Prostate gland (tissue), 2 donors: ENCODE measurements at regions not wholly inside any gene's neighbourhood (a gene's known extent, or its start where the extent isn't known, plus 50 kb on each side); places are given as distances from the start of the nearest gene placed in this dataset.

Experiments
- DNase-seq: peaks from one replicate; pipeline ENCODE4 v3.0.0-alpha.2; 2019; ENCODE audit warnings: low spot score
- H3K27ac ChIP-seq, 2 donors: fragments of 200-600 bp; sonication (generic); 2 replicates each; pipeline ENCODE4 v1.5.1; 2017 to 2019
- H3K27me3 ChIP-seq: fragments of 200-600 bp; sonication (generic); replicated peaks from 2 replicates; pipeline ENCODE4 v1.5.1; 2019; ENCODE audit not compliant: insufficient read depth
- H3K36me3 ChIP-seq, 2 donors: fragments of 200-600 bp; sonication (generic); 1 replicate in 1 of 2; 2 replicates in 1 of 2; pipeline versions ENCODE4 v1.5.1 to v1.8.1; 2017 to 2019
- H3K4me1 ChIP-seq: fragments of 200-600 bp; sonication (generic); replicated peaks from 2 replicates; pipeline ENCODE4 v1.5.1; 2019
- H3K4me3 ChIP-seq, 2 donors: fragments of 200-600 bp; sonication (generic); 2 replicates each; pipeline ENCODE4 v1.5.1; 2017 to 2019
- H3K9me3 ChIP-seq: fragments of 200-600 bp; sonication (generic); 2 replicates; pipeline ENCODE4 v1.5.1; 2017
- POLR2A ChIP-seq: fragments of 450-650 bp; IDR thresholded peaks from one replicate; pipeline ENCODE4 v1.6.1; 2016; ENCODE audit warnings: antibody characterized with exemption, mild to moderate bottlenecking
- POLR2AphosphoS5 ChIP-seq: sonication (generic); formaldehyde crosslinking; IDR thresholded peaks from one replicate; pipeline ENCODE4 v1.6.1; 2017; ENCODE audit warnings: antibody characterized with exemption
- WGBS: methylation state at CpG from one replicate; pipeline ENCODE4 v1.1.5; 2018; 5-methylcytosine and 5-hydroxymethylcytosine counted together
- intact Hi-C: fragments of 100-400 bp; cut with DNase I; formaldehyde crosslinking; loops from one replicate; pipeline ENCODE4 v1.14.2; 2022
- TF ChIP-seq, protein P1 (sequence below), 4 experiments: fragments of 200-600 bp in 2 of 4; fragments of 450-650 bp in 2 of 4; sonication (generic) in 2 of 4; IDR thresholded peaks; 1 replicate in 3 of 4; 2 replicates in 1 of 4; pipeline ENCODE4 v1.5.1; 2016 to 2019; ENCODE audit warnings: antibody characterized with exemption in 4 of 4, mild to moderate bottlenecking in 2 of 4, moderate library complexity in 2 of 4

DNA sequence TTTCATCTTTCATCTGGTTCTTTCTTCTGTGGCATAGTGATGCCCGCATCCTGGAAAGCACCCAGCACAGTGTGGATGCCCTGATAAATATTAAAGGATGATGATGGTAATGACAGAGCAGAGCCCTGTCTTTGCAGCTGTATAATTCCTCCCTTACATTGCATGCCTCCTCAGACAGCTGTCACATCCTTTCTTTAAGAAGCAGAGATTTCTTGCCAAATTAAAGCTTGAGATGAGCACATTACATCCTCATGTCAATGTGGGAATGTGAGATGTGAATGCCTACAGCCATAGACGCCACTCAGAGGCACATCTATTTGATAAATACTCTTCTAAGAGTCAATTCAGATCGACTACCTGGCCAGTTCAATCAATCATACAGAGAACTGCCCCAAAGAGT, 642.0 kb downstream of the ZNF385D start:
- DNase-seq, result no peak
- H3K36me3 ChIP-seq, result no peaks in the 10 kb centered on the region
- H3K9me3 ChIP-seq, result no peaks in the 10 kb centered on the region
- no peaks in the 10 kb centered on the region for H3K4me1 ChIP-seq
- H3K27ac ChIP-seq, result no peak overlapping the region
- WGBS, result 87% methylated on average over 3 of the region's 3 CpGs
- H3K4me3 ChIP-seq, result no peak overlapping the region
- no peaks in the 10 kb centered on the region for H3K27me3 ChIP-seq
- TF ChIP-seq POLR2A (no peak), POLR2AphosphoS5 (no peak)
- TF ChIP-seq, protein P1, sequence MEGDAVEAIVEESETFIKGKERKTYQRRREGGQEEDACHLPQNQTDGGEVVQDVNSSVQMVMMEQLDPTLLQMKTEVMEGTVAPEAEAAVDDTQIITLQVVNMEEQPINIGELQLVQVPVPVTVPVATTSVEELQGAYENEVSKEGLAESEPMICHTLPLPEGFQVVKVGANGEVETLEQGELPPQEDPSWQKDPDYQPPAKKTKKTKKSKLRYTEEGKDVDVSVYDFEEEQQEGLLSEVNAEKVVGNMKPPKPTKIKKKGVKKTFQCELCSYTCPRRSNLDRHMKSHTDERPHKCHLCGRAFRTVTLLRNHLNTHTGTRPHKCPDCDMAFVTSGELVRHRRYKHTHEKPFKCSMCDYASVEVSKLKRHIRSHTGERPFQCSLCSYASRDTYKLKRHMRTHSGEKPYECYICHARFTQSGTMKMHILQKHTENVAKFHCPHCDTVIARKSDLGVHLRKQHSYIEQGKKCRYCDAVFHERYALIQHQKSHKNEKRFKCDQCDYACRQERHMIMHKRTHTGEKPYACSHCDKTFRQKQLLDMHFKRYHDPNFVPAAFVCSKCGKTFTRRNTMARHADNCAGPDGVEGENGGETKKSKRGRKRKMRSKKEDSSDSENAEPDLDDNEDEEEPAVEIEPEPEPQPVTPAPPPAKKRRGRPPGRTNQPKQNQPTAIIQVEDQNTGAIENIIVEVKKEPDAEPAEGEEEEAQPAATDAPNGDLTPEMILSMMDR (IDR thresholded peaks at IDR 0.05), result no peak
- intact Hi-C loops, result no loop called here

DNA sequence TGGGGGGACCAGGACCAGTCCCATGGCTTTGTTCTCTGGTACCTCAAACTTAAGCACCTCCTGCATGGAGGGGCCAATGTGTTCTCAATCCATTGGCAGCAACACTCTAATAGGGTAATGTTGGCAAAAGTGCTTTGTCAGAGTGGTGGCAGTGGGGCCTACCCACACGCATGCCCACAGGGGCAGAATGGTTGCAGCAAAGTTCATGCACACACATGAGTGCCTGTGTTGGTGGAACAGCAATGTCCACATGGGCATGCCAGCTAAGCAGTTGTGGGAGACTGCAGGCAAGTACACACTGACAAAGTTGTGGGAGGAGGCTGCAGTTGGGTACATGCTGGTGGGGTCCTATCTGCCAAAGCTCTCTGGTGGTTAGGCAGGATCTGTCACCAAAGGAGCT, 645.2 kb downstream of the ZNF385D start:
- intact Hi-C loops, result no loop called here
- no peaks in the 10 kb centered on the region for H3K4me1 ChIP-seq
- DNase-seq, result no peak
- no peaks in the 10 kb centered on the region for H3K27me3 ChIP-seq
- 100% methylated on average over 1 of the region's 1 CpG for WGBS
- no peak overlapping the region for H3K27ac ChIP-seq
- H3K9me3 ChIP-seq, result no peaks in the 10 kb centered on the region
- no peaks in the 10 kb centered on the region for H3K36me3 ChIP-seq
- no peak overlapping the region for H3K4me3 ChIP-seq
- TF ChIP-seq POLR2AphosphoS5 (no peak), POLR2A (no peak)
- TF ChIP-seq, protein P1 (IDR thresholded peaks at IDR 0.05), result no peak

DNA sequence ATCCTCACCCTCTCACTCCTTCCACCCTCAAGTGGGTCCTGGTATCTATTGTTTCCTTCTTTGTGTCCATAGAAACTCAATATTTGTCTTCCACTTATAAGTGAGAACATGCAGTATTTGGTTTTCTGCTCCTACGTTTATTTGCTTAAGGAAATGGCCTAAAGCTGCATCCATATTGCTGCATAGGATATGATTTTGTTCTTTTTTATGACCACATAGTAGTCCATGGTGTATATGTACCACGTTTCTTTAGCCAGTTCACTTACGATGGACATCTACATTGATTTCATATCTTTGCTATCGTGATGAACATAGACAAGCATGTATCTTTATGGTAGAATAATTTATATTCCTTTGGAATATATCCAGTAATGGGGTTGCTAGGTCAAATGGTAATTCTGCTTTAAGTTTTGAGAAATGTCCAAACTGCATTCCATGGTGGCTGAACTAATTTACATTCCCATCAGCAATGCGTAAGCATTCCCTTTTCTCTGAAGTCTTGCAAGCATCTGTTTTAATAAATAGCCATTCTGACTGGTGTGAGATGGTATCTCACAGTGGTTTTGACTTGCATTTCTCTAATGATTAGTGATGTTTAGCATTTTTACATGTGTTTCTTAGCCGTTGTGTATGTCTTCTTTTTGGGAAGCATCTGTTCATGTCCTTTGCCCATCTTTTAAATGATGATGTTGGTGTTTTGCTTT, 650.2 kb downstream of the ZNF385D start:
- no peak for DNase-seq
- no peaks in the 10 kb centered on the region for H3K36me3 ChIP-seq
- H3K27me3 ChIP-seq, result no peaks in the 10 kb centered on the region
- no peaks in the 10 kb centered on the region for H3K4me1 ChIP-seq
- H3K27ac ChIP-seq, result no peak overlapping the region
- WGBS, result 88% methylated on average over 6 of the region's 6 CpGs
- H3K4me3 ChIP-seq, result no peak overlapping the region
- no peaks in the 10 kb centered on the region for H3K9me3 ChIP-seq
- intact Hi-C loops, result no loop called here
- TF ChIP-seq POLR2AphosphoS5, result no peak

DNA sequence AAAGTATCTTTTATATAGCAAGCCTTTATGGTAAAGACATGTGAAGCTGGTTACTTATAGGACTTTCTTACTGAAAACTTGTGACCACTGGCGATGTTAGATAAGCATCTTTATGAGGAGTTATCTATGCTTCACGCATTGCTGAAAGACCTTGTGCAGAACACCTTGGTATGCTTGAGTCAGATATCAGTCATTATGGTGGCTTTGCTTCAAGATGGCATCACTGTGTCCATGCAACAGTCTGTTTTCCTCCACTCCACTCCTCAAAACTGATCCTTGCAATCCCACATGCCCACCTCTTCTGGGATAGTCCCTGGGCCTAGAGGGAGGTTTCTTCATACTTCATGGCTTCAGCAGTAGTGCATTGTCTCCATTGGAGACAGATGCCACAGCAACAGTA, 656.3 kb downstream of the ZNF385D start:
- no peak for TF ChIP-seq POLR2AphosphoS5
- TF ChIP-seq, protein P1 (IDR thresholded peaks at IDR 0.05), result no peak
- TF ChIP-seq POLR2A, result no peak
- H3K9me3 ChIP-seq, result no peaks in the 10 kb centered on the region
- H3K36me3 ChIP-seq, result no peaks in the 10 kb centered on the region
- no peak for DNase-seq
- intact Hi-C loops, result no loop called here
- no peak overlapping the region for H3K4me3 ChIP-seq
- no peaks in the 10 kb centered on the region for H3K27me3 ChIP-seq
- H3K4me1 ChIP-seq, result no peaks in the 10 kb centered on the region
- H3K27ac ChIP-seq, result no peak overlapping the region
- WGBS, result 80% methylated on average over 2 of the region's 2 CpGs

DNA sequence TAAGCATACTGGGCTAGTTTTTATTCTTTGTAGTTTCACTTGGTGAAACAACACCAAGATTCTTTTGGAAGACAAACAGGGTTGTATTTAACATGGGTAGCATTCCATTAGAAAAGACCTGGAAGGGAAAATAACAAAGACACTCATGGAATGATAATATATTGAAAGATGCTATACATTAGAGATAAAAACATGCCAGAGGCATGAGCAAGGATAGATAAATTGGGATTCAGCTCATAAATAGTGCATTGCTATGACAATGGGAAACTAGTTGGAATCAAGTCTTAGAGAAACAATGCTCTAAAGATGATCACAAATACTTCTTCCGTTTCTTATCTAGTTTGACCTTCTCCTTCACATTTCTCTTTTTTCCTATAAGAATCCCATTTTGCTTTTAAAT, 677.4 kb downstream of the ZNF385D start:
- WGBS, result 94% methylated on average over 1 of the region's 1 CpG
- no peaks in the 10 kb centered on the region for H3K36me3 ChIP-seq
- DNase-seq, result no peak
- TF ChIP-seq, protein P1 (IDR thresholded peaks at IDR 0.05), result no peak
- TF ChIP-seq POLR2AphosphoS5 (no peak), POLR2A (no peak)
- no peaks in the 10 kb centered on the region for H3K4me1 ChIP-seq
- H3K9me3 ChIP-seq, result no peaks in the 10 kb centered on the region
- no peak overlapping the region for H3K27ac ChIP-seq
- H3K4me3 ChIP-seq, result no peak overlapping the region
- intact Hi-C loops, result no loop called here
- H3K27me3 ChIP-seq, result no peaks in the 10 kb centered on the region
